ENCODE measurements at regions not wholly inside any gene's neighbourhood (a gene's known extent, or its start where the extent isn't known, plus 50 kb on each side); places are given as distances from the start of the nearest gene placed in this dataset.
"Not testable (repeated sequence)": the region's sequence is repeated elsewhere in the genome, so short reads cannot be mapped to it uniquely, and the experiment has no call there.

GRCh38 chr14:82897469-82898308 lies 1364.0 kb upstream of the SEL1L start:
- no peaks in the 10 kb centered on the region for H3K9me3 ChIP-seq (replicated peaks in 1 of 11)
- no peak overlapping the region for H3K27ac ChIP-seq
- no peak for TF ChIP-seq Cebpa-rat (IDR thresholded peaks at IDR 0.05)
- no peaks in the 10 kb centered on the region for H4K20me1 ChIP-seq
- H3K4me2 ChIP-seq: no peak overlapping the region
- H3K9ac ChIP-seq: no peak overlapping the region
- H3K27me3 ChIP-seq: no peaks in the 10 kb centered on the region
- H3K4me3 ChIP-seq: no peak overlapping the region
- H3K36me3 ChIP-seq: no peaks in the 10 kb centered on the region
- no peaks in the 10 kb centered on the region for H3K4me1 ChIP-seq

DNA sequence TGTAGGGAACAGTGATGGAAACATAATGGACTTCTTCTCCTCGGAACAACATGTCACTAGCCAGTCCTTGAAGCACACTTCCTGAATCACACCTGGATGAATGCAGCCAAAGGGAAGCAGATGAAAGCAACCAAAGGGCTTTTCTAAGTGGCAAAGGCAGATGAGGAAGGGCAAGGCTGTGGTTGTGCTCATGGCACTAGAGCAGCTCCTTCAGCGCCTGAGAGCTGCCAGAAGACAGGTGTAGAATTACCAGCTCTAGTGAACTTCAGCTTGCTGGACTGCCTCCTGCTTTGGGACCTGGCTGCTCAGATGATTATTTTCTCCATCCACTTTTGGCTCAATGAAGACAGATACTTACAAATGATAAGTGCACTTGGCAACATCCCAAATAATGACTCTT lies 1372.1 kb upstream of the SEL1L start:
- no peak overlapping the region for H3K4me2 ChIP-seq

DNA sequence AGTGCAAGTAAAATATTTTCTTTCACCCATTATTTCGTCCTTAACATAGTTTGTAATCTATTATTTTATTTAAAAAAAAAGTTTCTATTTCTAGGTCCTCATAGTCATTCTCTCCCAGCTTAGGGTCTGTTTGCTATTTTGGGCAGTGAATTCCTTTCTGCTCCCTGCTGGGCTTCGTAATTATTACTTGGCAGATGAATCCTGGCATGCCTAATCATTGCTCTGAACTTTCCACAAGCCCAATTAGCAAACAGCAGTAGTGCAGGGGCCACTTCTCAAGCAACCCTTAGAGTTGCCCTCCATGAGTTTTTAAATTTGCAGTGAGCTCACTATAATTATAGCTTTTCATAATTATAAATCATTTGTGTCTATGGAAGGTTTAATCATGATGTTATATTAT lies 1378.3 kb upstream of the SEL1L start:
- no peak overlapping the region for H3K27ac ChIP-seq
- no peaks in the 10 kb centered on the region for H3K27me3 ChIP-seq
- no peaks in the 10 kb centered on the region for H3K4me1 ChIP-seq
- no peak overlapping the region for H3K4me2 ChIP-seq
- no peaks in the 10 kb centered on the region for H3K9me3 ChIP-seq (replicated peaks in 1 of 11)
- H3K36me3 ChIP-seq: no peaks in the 10 kb centered on the region
- no peak for TF ChIP-seq Cebpa-rat (IDR thresholded peaks at IDR 0.05)
- H3K9ac ChIP-seq: no peak overlapping the region
- H3K4me3 ChIP-seq: no peak overlapping the region
- no peaks in the 10 kb centered on the region for H4K20me1 ChIP-seq

More for the DNA sequence above, 1372.1 kb upstream of the SEL1L start:
- no peak for TF ChIP-seq Cebpa-rat (IDR thresholded peaks at IDR 0.05)
- no peak overlapping the region for H3K27ac ChIP-seq
- H3K36me3 ChIP-seq: no peaks in the 10 kb centered on the region
- no peaks in the 10 kb centered on the region for H3K4me1 ChIP-seq
- H3K9ac ChIP-seq: no peak overlapping the region
- no peak overlapping the region for H3K4me3 ChIP-seq
- no peaks in the 10 kb centered on the region for H3K9me3 ChIP-seq (replicated peaks in 1 of 11)
- no peaks in the 10 kb centered on the region for H4K20me1 ChIP-seq
- no peaks in the 10 kb centered on the region for H3K27me3 ChIP-seq

DNA sequence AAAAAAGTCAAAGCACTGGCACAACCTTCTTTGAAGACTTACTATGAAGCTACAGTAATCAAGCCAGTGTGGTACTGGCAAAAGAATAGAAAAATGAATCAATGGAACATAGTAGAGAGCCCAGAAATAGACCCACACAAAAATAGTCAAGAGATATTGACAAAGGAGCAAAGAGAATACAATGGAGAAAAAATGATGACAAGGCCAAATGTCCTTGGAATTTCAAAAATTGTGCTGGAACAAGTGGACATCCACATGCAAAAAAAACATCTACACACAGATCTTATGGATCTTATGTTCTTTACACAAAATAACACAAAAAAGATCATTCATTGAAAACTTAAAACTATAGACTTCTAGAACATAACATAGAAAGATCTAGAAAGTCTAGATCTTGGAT lies 1379.7 kb upstream of the SEL1L start:
- TF ChIP-seq Cebpa-rat (IDR thresholded peaks at IDR 0.05): no peak
- H3K4me3 ChIP-seq: no peak overlapping the region
- H3K4me1 ChIP-seq: no peaks in the 10 kb centered on the region
- no peaks in the 10 kb centered on the region for H3K27me3 ChIP-seq
- no peaks in the 10 kb centered on the region for H4K20me1 ChIP-seq
- H3K27ac ChIP-seq: no peak overlapping the region
- no peaks in the 10 kb centered on the region for H3K9me3 ChIP-seq (replicated peaks in 1 of 11)
- no peak overlapping the region for H3K9ac ChIP-seq
- no peaks in the 10 kb centered on the region for H3K36me3 ChIP-seq
- no peak overlapping the region for H3K4me2 ChIP-seq

DNA sequence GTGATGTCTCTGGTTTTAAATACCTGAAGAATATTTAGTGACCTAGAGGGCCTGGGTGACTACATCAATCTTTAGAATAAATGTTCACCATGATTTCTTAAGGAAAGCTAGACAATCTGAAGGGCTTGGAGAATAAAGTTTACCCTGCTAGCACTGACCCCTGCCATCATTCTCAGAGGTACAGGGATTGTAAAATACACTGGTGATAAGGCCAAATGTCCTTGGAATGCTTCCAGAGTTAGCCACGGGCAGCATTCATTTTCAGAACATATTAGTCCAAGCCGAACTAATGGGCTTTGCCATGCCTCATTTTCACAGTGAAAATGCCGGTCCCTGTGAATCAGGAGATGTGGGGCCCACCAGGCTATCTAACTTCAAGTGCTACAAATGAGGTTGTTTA lies 1381.7 kb upstream of the SEL1L start:
- H3K36me3 ChIP-seq: no peaks in the 10 kb centered on the region
- TF ChIP-seq Cebpa-rat (IDR thresholded peaks at IDR 0.05): no peak
- no peaks in the 10 kb centered on the region for H3K9me3 ChIP-seq (replicated peaks in 1 of 11)
- no peaks in the 10 kb centered on the region for H3K27me3 ChIP-seq
- H3K27ac ChIP-seq: no peak overlapping the region
- H3K4me1 ChIP-seq: no peaks in the 10 kb centered on the region
- no peaks in the 10 kb centered on the region for H4K20me1 ChIP-seq
- no peak overlapping the region for H3K4me3 ChIP-seq
- no peak overlapping the region for H3K4me2 ChIP-seq
- no peak overlapping the region for H3K9ac ChIP-seq

DNA sequence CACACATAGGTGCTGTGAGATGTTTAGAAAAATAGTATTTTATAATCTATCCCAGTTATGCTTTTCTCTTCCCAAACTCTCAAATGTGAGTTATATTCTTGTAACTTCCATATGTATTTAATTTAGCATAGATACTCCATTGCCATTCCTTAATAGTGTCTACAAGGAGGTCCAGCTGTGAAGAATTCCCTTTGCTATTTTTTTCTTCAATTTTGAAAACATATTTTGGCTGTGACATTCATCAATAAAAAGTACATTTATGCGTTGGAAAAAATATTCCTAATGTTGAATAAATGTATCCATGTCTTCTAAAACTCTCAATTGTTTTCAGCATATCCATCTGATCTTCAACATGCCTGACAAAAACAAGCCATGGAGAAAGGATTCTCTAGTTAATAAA lies 1402.0 kb upstream of the SEL1L start:
- Histone ChIP-seq H3K36me3 (no peaks in the 10 kb centered on the region), H3K4me1 (no peaks in the 10 kb centered on the region), H4K20me1 (no peaks in the 10 kb centered on the region), H3K27ac (no peak overlapping the region), H3K4me2 (no peak overlapping the region), H3K9ac (no peak overlapping the region), H3K9me3 (replicated peaks in 1 of 11) (no peaks in the 10 kb centered on the region), H3K27me3 (no peaks in the 10 kb centered on the region), H3K4me3 (no peak overlapping the region)
- no peak for TF ChIP-seq Cebpa-rat (IDR thresholded peaks at IDR 0.05)

DNA sequence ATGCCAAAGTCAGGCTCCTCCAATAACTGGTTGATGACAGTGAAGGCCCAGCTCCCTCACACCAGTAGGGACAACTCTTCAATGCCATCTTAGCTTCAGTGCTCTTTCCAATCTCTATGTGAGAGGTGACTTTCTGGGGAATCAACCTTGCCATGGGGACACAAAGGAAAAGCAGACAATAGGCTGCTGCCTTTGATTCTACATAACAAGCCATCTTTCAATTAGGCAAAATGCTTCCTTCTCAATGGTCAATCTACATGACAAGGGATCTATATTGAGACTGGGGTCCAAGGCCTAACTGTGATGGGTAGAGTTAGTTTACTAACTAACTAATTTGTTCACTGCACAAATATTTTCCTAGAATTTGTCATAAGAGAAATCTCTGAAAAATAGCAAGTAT lies 1417.5 kb upstream of the SEL1L start:
- Histone ChIP-seq H3K27me3 (no peaks in the 10 kb centered on the region), H3K9me3 (replicated peaks in 1 of 11) (no peaks in the 10 kb centered on the region), H4K20me1 (no peaks in the 10 kb centered on the region), H3K36me3 (no peaks in the 10 kb centered on the region), H3K27ac (no peak overlapping the region), H3K4me1 (no peaks in the 10 kb centered on the region), H3K4me2 (no peak overlapping the region), H3K9ac (no peak overlapping the region), H3K4me3 (no peak overlapping the region)
- no peak for TF ChIP-seq Cebpa-rat (IDR thresholded peaks at IDR 0.05)

DNA sequence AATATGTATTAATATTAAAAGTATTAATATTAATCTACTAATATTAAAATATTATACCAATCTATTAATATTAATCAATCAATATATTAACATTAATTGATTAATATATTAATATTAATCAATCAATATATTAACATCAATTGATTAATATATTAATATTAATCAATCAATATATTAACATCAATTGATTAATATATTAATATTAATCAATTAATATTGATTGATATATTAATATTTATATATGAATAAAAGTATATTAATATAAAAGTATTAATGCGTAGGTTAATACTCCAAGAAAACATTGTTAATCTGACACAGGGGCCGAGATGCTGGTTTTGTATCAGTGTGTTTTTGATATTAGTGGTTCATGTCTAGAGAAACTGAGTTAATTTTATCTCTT lies 1430.1 kb upstream of the SEL1L start:
- H3K36me3 ChIP-seq: no peaks in the 10 kb centered on the region
- no peaks in the 10 kb centered on the region for H3K9me3 ChIP-seq (replicated peaks in 1 of 11)
- TF ChIP-seq Cebpa-rat (IDR thresholded peaks at IDR 0.05): no peak
- no peaks in the 10 kb centered on the region for H3K4me1 ChIP-seq
- no peak overlapping the region for H3K4me3 ChIP-seq
- H3K9ac ChIP-seq: no peak overlapping the region
- H3K27me3 ChIP-seq: no peaks in the 10 kb centered on the region
- no peak overlapping the region for H3K4me2 ChIP-seq
- no peak overlapping the region for H3K27ac ChIP-seq
- H4K20me1 ChIP-seq: no peaks in the 10 kb centered on the region

GRCh38 chr14:82987502-82988124 lies 1454.0 kb upstream of the SEL1L start:
- TF ChIP-seq Cebpa-rat (IDR thresholded peaks at IDR 0.05): no peak
- Histone ChIP-seq H3K36me3 (no peaks in the 10 kb centered on the region), H3K9ac (no peak overlapping the region), H4K20me1 (no peaks in the 10 kb centered on the region), H3K9me3 (replicated peaks in 1 of 11) (no peaks in the 10 kb centered on the region), H3K27me3 (no peaks in the 10 kb centered on the region), H3K4me2 (no peak overlapping the region), H3K4me3 (no peak overlapping the region), H3K4me1 (no peaks in the 10 kb centered on the region), H3K27ac (no peak overlapping the region)

DNA sequence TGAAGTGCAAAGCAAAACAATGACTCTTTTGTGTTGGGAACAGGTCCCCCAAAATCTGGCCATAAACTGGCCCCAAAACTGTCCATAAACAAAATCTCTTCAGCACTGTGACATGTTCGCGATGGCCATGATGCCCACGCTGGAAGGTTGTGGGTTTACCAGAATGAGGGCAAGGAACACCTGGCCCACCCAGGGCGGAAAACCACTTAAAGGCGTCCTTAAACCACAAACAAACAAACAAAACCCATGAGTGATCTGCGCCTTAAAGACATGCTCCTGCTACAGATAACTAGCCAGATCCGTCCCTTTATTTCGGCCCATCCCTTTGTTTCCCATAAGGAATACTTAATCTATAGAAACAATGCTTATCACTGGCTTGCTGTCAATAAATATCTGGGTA lies 1460.9 kb upstream of the SEL1L start:
- not testable (repeated sequence) for H3K9me3 ChIP-seq (replicated peaks in 1 of 11); H3K9ac ChIP-seq; H3K27me3 ChIP-seq; H3K4me1 ChIP-seq; H3K4me3 ChIP-seq; H3K4me2 ChIP-seq; H4K20me1 ChIP-seq; H3K27ac ChIP-seq; H3K36me3 ChIP-seq

Measured in BLaER1 treated with 17β-estradiol and CSF1 and Interleukin-3, amounts not matched to agents 10 nM and 100 nM (cell line).